Type B pancreatic cell (in vitro differentiated cells): ENCODE measurements at regions not wholly inside any gene's neighbourhood (a gene's known extent, or its start where the extent isn't known, plus 50 kb on each side); places are given as distances from the start of the nearest gene placed in this dataset.

Experiments
- DNase-seq: peaks from one replicate; pipeline ENCODE4 v3.0.0; 2021; ENCODE audit warnings: mixed read lengths; ENCODE audit not compliant: unreplicated experiment; ENCODE audit errors: extremely low spot score
- H3K27ac Mint-ChIP-seq: 2 replicates; pipeline ENCODE4 v1.8.0; 2021; ENCODE audit warnings: mild to moderate bottlenecking, mixed read lengths
- H3K27me3 Mint-ChIP-seq: 2 replicates; pipeline ENCODE4 v1.8.0; 2021; ENCODE audit warnings: mixed read lengths
- H3K36me3 Mint-ChIP-seq: 2 replicates; pipeline ENCODE4 v1.8.0; 2021; ENCODE audit warnings: mixed read lengths
- H3K4me1 Mint-ChIP-seq: one replicate; pipeline ENCODE4 v1.8.0; 2021; ENCODE audit warnings: mixed read lengths; ENCODE audit not compliant: unreplicated experiment
- H3K4me3 Mint-ChIP-seq: 2 replicates; pipeline ENCODE4 v1.8.0; 2021; ENCODE audit warnings: mild to moderate bottlenecking, mixed read lengths
- H3K9me3 Mint-ChIP-seq: 2 replicates; pipeline ENCODE4 v1.8.0; 2021; ENCODE audit warnings: mixed read lengths
- TF ChIP-seq, protein P1 (sequence below): fragments of 200-600 bp; sonication (generic); conservative IDR thresholded peaks from 2 replicates; pipeline ENCODE4 v1.5.0; 2021; ENCODE audit warnings: antibody characterized with exemption, mild to moderate bottlenecking

DNA sequence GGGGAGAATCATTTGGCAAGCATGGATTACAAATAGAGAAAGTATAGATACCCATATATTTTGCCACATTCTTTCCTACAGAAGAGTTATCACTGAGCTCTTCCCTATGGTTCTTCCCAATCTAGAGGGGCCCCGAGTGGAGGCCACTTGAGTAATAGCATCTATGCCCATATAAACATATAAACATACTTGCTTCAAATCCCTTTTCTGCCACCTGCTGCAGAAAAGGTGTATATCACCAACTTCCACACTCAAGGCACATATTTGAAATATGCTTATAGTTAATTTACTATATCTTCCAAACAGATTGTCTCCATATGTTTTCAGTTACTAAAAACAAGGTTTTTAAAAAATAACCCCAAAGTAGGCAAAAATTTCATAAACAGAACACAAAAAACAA lies 642.8 kb upstream of the DIPK2B start:
- Mint-ChIP-seq H3K27ac (no peak overlapping the region), H3K36me3 (peaks cover 26% of the 10 kb centered on the region), H3K4me1 (peaks cover 11% of the 10 kb centered on the region), H3K9me3 (no peaks in the 10 kb centered on the region), H3K4me3 (no peak overlapping the region), H3K27me3 (no peaks in the 10 kb centered on the region)
- DNase-seq = no peak
- TF ChIP-seq, protein P1, sequence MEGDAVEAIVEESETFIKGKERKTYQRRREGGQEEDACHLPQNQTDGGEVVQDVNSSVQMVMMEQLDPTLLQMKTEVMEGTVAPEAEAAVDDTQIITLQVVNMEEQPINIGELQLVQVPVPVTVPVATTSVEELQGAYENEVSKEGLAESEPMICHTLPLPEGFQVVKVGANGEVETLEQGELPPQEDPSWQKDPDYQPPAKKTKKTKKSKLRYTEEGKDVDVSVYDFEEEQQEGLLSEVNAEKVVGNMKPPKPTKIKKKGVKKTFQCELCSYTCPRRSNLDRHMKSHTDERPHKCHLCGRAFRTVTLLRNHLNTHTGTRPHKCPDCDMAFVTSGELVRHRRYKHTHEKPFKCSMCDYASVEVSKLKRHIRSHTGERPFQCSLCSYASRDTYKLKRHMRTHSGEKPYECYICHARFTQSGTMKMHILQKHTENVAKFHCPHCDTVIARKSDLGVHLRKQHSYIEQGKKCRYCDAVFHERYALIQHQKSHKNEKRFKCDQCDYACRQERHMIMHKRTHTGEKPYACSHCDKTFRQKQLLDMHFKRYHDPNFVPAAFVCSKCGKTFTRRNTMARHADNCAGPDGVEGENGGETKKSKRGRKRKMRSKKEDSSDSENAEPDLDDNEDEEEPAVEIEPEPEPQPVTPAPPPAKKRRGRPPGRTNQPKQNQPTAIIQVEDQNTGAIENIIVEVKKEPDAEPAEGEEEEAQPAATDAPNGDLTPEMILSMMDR = peak; percentile 23

DNA sequence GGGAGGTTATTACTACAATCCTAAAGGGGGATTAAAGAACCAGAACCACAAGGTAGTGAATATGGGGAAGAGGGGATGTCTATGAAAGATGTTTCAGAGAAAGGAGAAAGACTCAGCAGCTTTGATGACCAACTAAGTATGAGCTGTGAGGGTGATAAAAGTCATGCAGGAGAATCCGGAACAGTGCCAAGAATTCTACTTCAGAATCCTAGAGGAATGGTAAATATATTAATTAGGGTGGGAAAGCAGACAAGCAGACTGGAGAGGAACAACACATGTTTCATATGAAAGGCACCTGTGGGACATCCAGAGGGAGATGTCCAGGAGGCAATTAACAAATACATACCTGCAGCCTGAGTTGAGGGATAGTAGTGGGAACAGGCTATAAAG lies 642.2 kb upstream of the DIPK2B start:
- no peak for DNase-seq
- TF ChIP-seq, protein P1 = no peak
- H3K4me3 Mint-ChIP-seq = no peak overlapping the region
- H3K36me3 Mint-ChIP-seq = peaks cover 23% of the 10 kb centered on the region
- H3K27ac Mint-ChIP-seq = no peak overlapping the region
- H3K4me1 Mint-ChIP-seq = peaks cover 7% of the 10 kb centered on the region
- H3K27me3 Mint-ChIP-seq = no peaks in the 10 kb centered on the region
- H3K9me3 Mint-ChIP-seq = no peaks in the 10 kb centered on the region

- DNase-seq = no peak
- TF ChIP-seq, protein P1 = no peak
- no peak overlapping the region for H3K27ac Mint-ChIP-seq
Observed at GRCh38 chrX:45842207-45842925, 641.7 kb upstream of the DIPK2B start.

DNA sequence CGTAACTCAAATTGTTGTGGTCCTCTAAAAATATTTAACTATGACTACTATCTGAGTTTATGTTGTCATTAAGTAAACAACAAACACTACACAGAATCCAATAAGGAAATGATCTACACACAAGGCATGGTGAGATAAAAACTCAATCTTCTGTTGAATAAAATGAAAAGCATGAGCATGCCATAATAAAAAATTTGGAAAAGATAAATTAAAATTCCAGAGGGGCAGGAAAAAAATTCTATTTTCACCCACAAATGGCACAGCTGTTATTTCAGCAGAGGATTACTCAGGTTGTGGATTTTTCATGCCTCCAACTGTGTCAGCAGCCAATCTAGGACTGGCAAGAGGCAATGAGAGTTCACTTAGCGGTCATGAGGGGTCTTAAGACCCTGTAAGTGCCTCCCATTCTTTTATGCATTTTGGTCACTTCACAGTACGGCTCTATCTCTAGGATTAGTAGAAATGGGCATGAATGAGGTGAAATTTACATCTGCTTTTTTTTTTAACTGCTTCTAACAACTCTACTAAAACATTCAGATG lies 639.8 kb upstream of the DIPK2B start:
- Mint-ChIP-seq H3K4me3 (no peak overlapping the region), H3K27ac (no peak overlapping the region), H3K27me3 (no peaks in the 10 kb centered on the region), H3K36me3 (peaks cover 16% of the 10 kb centered on the region), H3K9me3 (no peaks in the 10 kb centered on the region), H3K4me1 (peaks cover 6% of the 10 kb centered on the region)
- TF ChIP-seq, protein P1 = no peak
- DNase-seq = no peak

More at GRCh38 chrX:45842207-45842925, 641.7 kb upstream of the DIPK2B start:
- Mint-ChIP-seq H3K27me3 (no peaks in the 10 kb centered on the region), H3K4me3 (no peak overlapping the region), H3K9me3 (no peaks in the 10 kb centered on the region), H3K36me3 (peaks cover 21% of the 10 kb centered on the region), H3K4me1 (peaks cover 6% of the 10 kb centered on the region)

GRCh38 chrX:45830343-45830742 lies 629.7 kb upstream of the DIPK2B start:
- Mint-ChIP-seq H3K27me3 (no peaks in the 10 kb centered on the region), H3K36me3 (peaks cover 9% of the 10 kb centered on the region), H3K27ac (peak overlapping the region; percentile 27), H3K9me3 (peaks cover 10% of the 10 kb centered on the region), H3K4me1 (no peaks in the 10 kb centered on the region), H3K4me3 (no peak overlapping the region)
- TF ChIP-seq, protein P1 = no peak
- DNase-seq = no peak
